ENCODE measurements at regions not wholly inside any gene's neighbourhood (a gene's known extent, or its start where the extent isn't known, plus 50 kb on each side); places are given as distances from the start of the nearest gene placed in this dataset.

GRCh38 chr9:118414676-118415075 lies 710.5 kb downstream of the TLR4 start:
- TF ChIP-seq, protein P1, sequence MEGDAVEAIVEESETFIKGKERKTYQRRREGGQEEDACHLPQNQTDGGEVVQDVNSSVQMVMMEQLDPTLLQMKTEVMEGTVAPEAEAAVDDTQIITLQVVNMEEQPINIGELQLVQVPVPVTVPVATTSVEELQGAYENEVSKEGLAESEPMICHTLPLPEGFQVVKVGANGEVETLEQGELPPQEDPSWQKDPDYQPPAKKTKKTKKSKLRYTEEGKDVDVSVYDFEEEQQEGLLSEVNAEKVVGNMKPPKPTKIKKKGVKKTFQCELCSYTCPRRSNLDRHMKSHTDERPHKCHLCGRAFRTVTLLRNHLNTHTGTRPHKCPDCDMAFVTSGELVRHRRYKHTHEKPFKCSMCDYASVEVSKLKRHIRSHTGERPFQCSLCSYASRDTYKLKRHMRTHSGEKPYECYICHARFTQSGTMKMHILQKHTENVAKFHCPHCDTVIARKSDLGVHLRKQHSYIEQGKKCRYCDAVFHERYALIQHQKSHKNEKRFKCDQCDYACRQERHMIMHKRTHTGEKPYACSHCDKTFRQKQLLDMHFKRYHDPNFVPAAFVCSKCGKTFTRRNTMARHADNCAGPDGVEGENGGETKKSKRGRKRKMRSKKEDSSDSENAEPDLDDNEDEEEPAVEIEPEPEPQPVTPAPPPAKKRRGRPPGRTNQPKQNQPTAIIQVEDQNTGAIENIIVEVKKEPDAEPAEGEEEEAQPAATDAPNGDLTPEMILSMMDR (optimal IDR thresholded peaks at IDR 0.05 in 1 of 3, IDR thresholded peaks at IDR 0.05 in 1 of 3, conservative IDR thresholded peaks at IDR 0.05 in 1 of 3; ENCODE audit: extremely low read depth in 1 of 3, insufficient read depth in 2 of 3, low read length in 3 of 3): no peak
- TF ChIP-seq EZH2 (IDR thresholded peaks at IDR 0.05; ENCODE audit: low read length): no peak
